Spinal cord (tissue), 9 donors: ENCODE measurements at regions not wholly inside any gene's neighbourhood (a gene's known extent, or its start where the extent isn't known, plus 50 kb on each side); places are given as distances from the start of the nearest gene placed in this dataset.
A peak's percentile ranks its signal among the peaks of the same experiment; 100 is the strongest.

Source experiments
- DNase-seq, 6 donors: peaks; one replicate each; pipeline versions ENCODE4 v3.0.0 to v3.0.0-alpha.2; 2013 to 2015; ENCODE audit warnings: low spot score in 6 of 6, low read depth in 4 of 6
- H3K27ac ChIP-seq: one replicate; pipeline ENCODE4 v1.5.1; 2013; ENCODE audit warnings: low read depth, low read length, control low read depth
- H3K27me3 ChIP-seq: one replicate; pipeline ENCODE4 v1.6.1; 2013; ENCODE audit warnings: low read length; ENCODE audit not compliant: control insufficient read depth, insufficient read depth
- H3K36me3 ChIP-seq: one replicate; pipeline ENCODE4 v1.6.1; 2013; ENCODE audit warnings: low read length; ENCODE audit not compliant: control insufficient read depth, insufficient read depth
- H3K4me1 ChIP-seq: one replicate; pipeline ENCODE4 v1.6.1; 2013; ENCODE audit warnings: low read length; ENCODE audit not compliant: control insufficient read depth, insufficient read depth
- H3K4me3 ChIP-seq: one replicate; pipeline ENCODE4 v1.5.1; 2013; ENCODE audit warnings: low read depth, low read length, control low read depth
- H3K9me3 ChIP-seq: one replicate; pipeline ENCODE4 v1.6.1; 2013; ENCODE audit warnings: low read length; ENCODE audit not compliant: control insufficient read depth, insufficient read depth
- WGBS: methylation state at CpG from one replicate; pipeline ENCODE4 v1.1.5; 2013; ENCODE audit warnings: missing lambda C conversion rate; ENCODE audit not compliant: insufficient coverage; 5-methylcytosine and 5-hydroxymethylcytosine counted together
- donor health status: healthy.

DNA sequence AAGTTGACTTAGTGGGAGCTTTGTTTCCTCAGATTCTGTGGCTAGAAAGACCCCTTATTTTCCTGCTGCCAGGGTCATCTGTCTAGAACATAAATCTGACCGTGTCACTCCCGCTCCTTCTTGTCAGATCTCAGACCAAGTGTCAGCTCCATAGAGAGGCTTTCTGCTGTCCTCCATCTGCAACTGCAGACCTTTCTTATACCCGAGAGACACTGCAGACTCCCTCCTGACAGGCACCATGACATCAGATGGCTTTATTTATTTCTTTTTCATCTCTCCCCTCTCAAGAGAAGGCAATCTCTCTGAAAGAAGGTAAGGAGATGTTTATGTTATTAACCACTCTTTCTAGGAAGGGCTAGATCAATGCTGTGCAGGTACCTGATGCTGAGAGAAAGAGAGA, 726.5 kb downstream of the UQCRFS1 start:
- 68% methylated on average over 2 of the region's 3 CpGs for WGBS

DNA sequence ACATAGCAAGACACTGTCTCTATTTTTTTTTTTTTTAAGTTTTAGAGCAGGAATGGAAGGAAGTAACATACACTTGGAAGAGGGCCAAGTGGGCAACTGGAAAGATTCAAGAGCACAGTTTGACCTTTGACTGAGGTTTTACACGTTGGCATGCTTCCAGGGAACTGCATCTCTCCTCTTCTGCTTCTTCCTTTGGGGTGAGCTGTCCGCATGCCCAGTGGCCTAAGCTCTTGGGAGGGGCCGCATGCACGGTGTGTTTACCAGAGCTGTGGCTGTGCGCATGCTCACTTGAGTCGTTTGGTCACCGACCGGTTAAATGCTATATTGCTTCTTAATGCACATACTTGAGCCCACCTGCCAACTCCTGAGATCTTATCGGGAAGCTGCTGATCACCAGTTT, 727.7 kb downstream of the UQCRFS1 start:
- Histone ChIP-seq H3K4me1 (no peaks in the 10 kb centered on the region), H3K27me3 (no peaks in the 10 kb centered on the region), H3K27ac (no peak overlapping the region), H3K9me3 (no peaks in the 10 kb centered on the region), H3K4me3 (no peak overlapping the region), H3K36me3 (no peaks in the 10 kb centered on the region)
- no peak for DNase-seq
- WGBS, result 80% methylated on average over 9 of the region's 9 CpGs

More for the DNA sequence above, 726.5 kb downstream of the UQCRFS1 start:
- Histone ChIP-seq H3K27ac (no peak overlapping the region), H3K4me3 (no peak overlapping the region), H3K36me3 (no peaks in the 10 kb centered on the region), H3K9me3 (no peaks in the 10 kb centered on the region), H3K4me1 (no peaks in the 10 kb centered on the region), H3K27me3 (no peaks in the 10 kb centered on the region)
- no peak for DNase-seq

DNA sequence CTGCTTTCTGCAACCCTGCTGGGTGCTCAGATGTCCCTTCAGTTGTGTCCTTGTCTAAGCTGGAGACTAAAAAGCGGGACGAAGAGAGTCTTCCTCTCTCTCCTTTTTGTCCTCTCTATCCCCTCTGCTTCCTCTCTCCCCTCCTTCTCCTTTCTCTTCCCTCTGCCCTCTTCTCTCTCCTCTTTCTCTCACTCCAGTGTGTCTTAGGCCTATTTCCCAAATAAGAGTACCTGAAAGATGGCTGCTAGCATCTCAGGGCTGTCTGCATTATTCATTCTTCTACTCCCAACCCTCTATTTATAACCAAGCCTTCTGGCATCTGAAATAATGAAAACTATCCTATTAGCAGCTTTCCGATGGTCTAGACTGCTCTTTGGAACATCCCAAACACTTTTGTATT, 729.8 kb downstream of the UQCRFS1 start:
- WGBS, result 100% methylated on average over 1 of the region's 3 CpGs
- Histone ChIP-seq H3K36me3 (no peaks in the 10 kb centered on the region), H3K4me1 (no peaks in the 10 kb centered on the region), H3K9me3 (peaks cover 2% of the 10 kb centered on the region), H3K27ac (no peak overlapping the region), H3K27me3 (no peaks in the 10 kb centered on the region), H3K4me3 (no peak overlapping the region)
- DNase-seq, result no peak

DNA sequence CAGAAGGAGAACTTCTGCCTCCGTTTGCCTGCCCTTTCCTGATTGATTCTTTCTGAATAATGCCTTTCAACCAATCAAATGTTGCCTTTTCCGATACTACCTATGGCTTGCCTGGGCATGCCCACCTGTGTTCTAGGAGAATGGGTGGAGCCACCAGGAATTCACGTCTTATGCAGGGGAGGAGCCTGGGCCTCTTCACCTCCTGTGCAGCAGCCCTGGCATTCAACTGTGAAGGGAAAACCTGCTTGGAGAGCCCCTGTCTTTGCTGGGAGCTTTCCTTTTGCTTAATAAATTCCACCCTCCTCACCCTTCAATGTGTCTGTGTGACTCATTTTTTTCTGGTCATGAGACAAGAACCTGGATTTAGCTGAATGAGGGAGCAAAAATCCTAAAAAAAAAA, 730.7 kb downstream of the UQCRFS1 start:
- no peaks in the 10 kb centered on the region for H3K27me3 ChIP-seq
- H3K4me1 ChIP-seq, result no peaks in the 10 kb centered on the region
- peaks cover 2% of the 10 kb centered on the region for H3K9me3 ChIP-seq
- no peak overlapping the region for H3K27ac ChIP-seq
- WGBS, result 82% methylated on average over 2 of the region's 3 CpGs
- no peaks in the 10 kb centered on the region for H3K36me3 ChIP-seq
- DNase-seq, result no peak
- H3K4me3 ChIP-seq, result no peak overlapping the region

DNA sequence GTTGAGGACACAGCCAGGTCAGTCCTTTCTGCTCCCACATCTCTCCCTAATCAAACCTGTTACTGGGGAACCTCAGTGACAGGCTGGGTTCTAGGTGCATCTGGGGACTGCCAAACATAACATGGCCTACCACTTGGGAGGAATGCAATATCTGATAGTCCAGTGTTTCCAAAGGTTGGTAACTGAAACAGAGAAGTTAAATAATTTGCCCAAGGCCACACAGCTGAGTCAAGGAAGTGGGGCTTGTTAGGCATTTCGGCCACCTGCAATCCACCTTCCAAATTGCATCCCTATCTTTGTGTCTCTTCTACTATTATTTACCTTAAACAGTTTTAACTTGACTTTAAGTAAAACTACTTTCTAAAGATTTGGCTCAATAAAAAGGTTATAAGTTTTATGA, 731.3 kb downstream of the UQCRFS1 start:
- no peak overlapping the region for H3K4me3 ChIP-seq

DNA sequence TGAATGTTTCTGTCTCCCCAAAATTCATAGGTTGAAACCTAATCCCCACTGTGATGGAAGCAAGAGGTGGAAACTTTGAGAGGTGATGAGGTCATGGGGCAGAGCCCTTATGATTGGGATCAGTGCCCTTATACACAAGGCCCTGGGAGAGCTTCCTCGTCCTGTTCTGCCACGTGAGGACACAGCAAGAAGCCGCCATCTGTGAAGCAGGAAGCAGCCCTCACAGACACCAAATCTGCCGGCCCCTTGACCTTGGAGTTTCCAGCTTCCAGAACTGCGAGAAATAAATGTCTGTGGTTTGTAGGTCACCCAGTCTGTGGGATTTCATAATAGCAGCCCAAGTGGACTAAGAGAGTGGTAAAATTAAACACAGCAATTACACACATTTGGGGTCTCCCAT, 737.4 kb downstream of the UQCRFS1 start:
- no peaks in the 10 kb centered on the region for H3K27me3 ChIP-seq
- peaks cover 2% of the 10 kb centered on the region for H3K9me3 ChIP-seq
- H3K27ac ChIP-seq, result no peak overlapping the region
- H3K4me1 ChIP-seq, result no peaks in the 10 kb centered on the region
- H3K4me3 ChIP-seq, result no peak overlapping the region
- WGBS, result 81% methylated on average over 4 of the region's 5 CpGs
- DNase-seq, result no peak
- no peaks in the 10 kb centered on the region for H3K36me3 ChIP-seq

More for the DNA sequence above, 731.3 kb downstream of the UQCRFS1 start:
- Histone ChIP-seq H3K36me3 (no peaks in the 10 kb centered on the region), H3K27ac (no peak overlapping the region), H3K4me1 (no peaks in the 10 kb centered on the region), H3K27me3 (no peaks in the 10 kb centered on the region), H3K9me3 (peaks cover 2% of the 10 kb centered on the region)
- DNase-seq, result no peak
- WGBS, result no CpG with 5 or more reads among the region's 1 CpG

DNA sequence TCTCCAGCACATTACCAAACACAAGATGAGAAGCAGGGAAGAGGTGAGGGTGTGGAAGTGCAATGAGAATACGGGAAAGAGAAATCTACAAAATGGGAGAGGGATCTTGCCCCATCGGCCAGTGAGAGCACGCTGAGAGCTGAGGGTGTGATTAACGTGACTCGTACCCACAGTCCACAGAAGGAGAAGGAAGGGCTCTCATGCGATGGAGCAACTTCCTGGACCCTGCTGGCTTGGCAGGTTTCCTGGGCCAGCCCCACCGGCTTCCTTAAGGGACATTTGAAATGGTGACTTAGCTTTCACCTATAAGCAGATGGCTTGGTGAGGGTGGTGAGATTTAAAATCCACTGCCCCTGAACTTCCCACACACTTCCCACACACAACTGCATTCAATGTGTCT, 740.1 kb downstream of the UQCRFS1 start:
- Histone ChIP-seq H3K27ac (no peak overlapping the region), H3K27me3 (no peaks in the 10 kb centered on the region), H3K9me3 (no peaks in the 10 kb centered on the region), H3K36me3 (no peaks in the 10 kb centered on the region), H3K4me3 (no peak overlapping the region), H3K4me1 (peaks cover 5% of the 10 kb centered on the region)
- no peak for DNase-seq
- WGBS, result 68% methylated on average over 6 of the region's 7 CpGs

DNA sequence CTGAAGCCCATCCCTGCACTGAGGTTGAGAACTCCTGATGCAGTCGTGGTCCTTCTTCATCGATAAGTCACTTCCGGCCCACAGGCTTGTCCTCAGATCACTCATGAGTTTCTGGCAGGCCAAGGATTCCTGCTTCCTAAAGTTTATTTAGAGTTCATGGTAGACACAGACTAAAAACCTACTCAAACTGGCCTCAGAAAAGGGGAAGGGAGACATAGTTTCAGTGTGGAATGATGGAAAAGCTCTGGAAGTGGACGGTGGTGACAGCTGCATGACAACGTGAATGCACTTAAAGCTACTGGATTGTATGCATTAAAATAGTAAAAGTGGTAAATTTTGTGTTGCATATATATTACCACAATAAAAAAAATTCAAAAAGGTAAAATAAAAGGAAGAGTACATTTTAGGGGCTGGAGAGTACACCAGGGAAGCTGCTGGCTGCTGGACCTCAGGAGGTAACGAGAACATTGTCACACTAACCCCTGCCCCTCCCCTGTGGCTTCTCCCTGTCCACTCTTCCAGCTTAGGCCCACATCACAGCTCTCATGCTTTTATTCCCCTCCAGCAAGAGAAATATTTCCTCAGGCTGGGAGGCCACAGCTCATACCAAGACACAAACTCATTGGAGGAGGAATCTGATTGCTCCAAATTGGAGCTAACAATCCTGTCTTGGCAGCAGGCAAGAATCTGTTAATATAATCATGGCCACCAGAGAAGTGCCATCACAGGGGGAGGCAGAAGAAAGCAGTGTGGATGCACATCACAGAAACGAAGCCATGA, 741.0 kb downstream of the UQCRFS1 start:
- DNase-seq, result peak in 2 of 6 donors; percentile 21 to 47
- H3K36me3 ChIP-seq, result no peaks in the 10 kb centered on the region
- no peaks in the 10 kb centered on the region for H3K9me3 ChIP-seq
- H3K4me1 ChIP-seq, result peaks cover 5% of the 10 kb centered on the region
- no peak overlapping the region for H3K4me3 ChIP-seq
- H3K27me3 ChIP-seq, result no peaks in the 10 kb centered on the region
- WGBS, result 63% methylated on average over 4 of the region's 7 CpGs
- H3K27ac ChIP-seq, result no peak overlapping the region

DNA sequence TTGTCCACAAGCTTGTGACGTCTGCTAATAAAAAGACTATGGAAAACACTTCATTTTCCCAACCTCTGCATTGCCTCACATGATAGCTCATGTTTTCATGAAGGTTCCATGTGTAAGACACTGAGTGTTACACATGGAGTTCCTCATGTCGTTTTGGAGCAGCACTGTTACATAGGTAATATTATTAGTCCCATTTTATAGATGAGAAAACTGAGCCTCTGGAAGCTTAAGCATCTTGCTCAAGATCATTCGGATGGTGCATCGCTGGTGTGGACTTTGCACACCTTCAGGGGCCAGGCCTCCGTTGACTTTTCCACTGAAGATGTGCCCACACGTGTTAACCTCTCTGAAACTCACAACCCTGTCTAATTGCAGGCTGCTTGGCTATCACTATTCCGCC, 743.4 kb downstream of the UQCRFS1 start:
- no peak overlapping the region for H3K27ac ChIP-seq
- no peaks in the 10 kb centered on the region for H3K27me3 ChIP-seq
- DNase-seq, result no peak
- H3K36me3 ChIP-seq, result no peaks in the 10 kb centered on the region
- H3K4me1 ChIP-seq, result peaks cover 5% of the 10 kb centered on the region
- H3K4me3 ChIP-seq, result no peak overlapping the region
- 100% methylated on average over 4 of the region's 7 CpGs for WGBS
- H3K9me3 ChIP-seq, result no peaks in the 10 kb centered on the region

DNA sequence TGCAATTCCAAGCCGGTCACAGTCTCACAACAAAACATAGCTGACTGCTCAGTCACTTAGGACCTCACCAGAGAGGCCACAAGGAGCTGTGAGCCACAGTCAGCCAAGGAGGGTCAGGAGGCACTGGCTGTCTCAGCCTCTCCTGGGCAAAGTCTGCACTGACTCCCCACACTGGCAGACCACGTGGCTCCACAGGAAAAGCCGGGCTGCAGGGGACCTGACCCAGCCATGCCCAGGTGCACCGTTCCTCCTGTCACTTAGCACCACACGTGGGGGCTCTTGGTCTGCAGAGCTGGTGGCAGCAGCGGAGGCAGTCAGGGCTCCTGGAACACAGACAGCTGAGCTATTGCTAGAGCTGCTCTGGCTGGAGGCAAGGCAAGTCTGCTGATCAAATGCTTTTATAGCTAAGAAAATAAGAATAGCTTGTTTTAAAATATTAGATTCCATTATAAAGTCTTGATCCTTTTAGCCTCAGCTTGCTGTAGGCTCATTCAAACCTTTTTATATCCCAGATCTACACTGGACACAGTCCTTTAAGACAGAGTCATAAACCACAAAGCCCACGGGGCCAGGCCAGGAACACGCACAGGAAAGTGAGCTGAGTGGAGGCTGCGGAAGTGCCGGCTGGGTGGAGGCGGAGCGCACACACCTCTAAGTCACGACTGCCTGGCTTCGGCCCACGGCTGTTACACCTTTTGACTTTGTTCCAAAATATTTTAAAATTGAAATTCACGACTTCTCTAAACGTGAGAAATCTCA, 744.1 kb downstream of the UQCRFS1 start:
- H3K4me3 ChIP-seq, result no peak overlapping the region
- peaks cover 5% of the 10 kb centered on the region for H3K4me1 ChIP-seq

More for the DNA sequence above, 744.1 kb downstream of the UQCRFS1 start:
- Histone ChIP-seq H3K36me3 (no peaks in the 10 kb centered on the region), H3K9me3 (no peaks in the 10 kb centered on the region), H3K27me3 (no peaks in the 10 kb centered on the region), H3K27ac (no peak overlapping the region)
- WGBS, result 49% methylated on average over 13 of the region's 17 CpGs
- DNase-seq, result peak in 1 of 6 donors; percentile 49
